Transverse colon (tissue), 4 donors: ENCODE measurements at regions not wholly inside any gene's neighbourhood (a gene's known extent, or its start where the extent isn't known, plus 50 kb on each side); places are given as distances from the start of the nearest gene placed in this dataset.

Experiments
- DNase-seq: peaks from one replicate; pipeline ENCODE4 v3.0.0-alpha.2; 2019
- H3K27ac ChIP-seq, 4 donors: fragments of 200-600 bp; sonication (generic); 2 replicates each; pipeline ENCODE4 v1.5.1; 2016 to 2018; ENCODE audit warnings: inconsistent platforms in 4 of 4
- H3K27me3 ChIP-seq: fragments of 200-600 bp; sonication (generic); 2 replicates; pipeline ENCODE4 v1.5.1; 2017; ENCODE audit warnings: inconsistent platforms
- H3K36me3 ChIP-seq, 4 donors: fragments of 200-600 bp; sonication (generic); 2 replicates each; pipeline ENCODE4 v1.5.1; 2017 to 2019; ENCODE audit warnings: inconsistent platforms in 4 of 4
- H3K4me1 ChIP-seq, 4 donors: fragments of 200-600 bp; sonication (generic); 2 replicates each; pipeline ENCODE4 v1.5.1; 2017 to 2020; ENCODE audit warnings: inconsistent platforms in 4 of 4
- H3K4me3 ChIP-seq, 4 donors: fragments of 200-600 bp; sonication (generic); 1 replicate in 1 of 4; 2 replicates in 3 of 4; pipeline versions ENCODE4 v1.5.1 to v1.6.1; 2017 to 2019; ENCODE audit warnings: inconsistent platforms in 4 of 4
- H3K9me3 ChIP-seq, 2 donors: fragments of 200-600 bp; sonication (generic); 2 replicates each; pipeline ENCODE4 v1.5.1; 2017 to 2019; ENCODE audit warnings: inconsistent platforms in 2 of 2
- EP300 ChIP-seq: sonication (generic); formaldehyde crosslinking; IDR thresholded peaks from one replicate; pipeline ENCODE4 v1.6.1; 2017; ENCODE audit warnings: antibody characterized with exemption, low read depth
- POLR2A ChIP-seq: fragments of 450-650 bp; IDR thresholded peaks from one replicate; pipeline ENCODE4 v1.6.1; 2016; ENCODE audit warnings: antibody characterized with exemption, mild to moderate bottlenecking, moderate library complexity
- POLR2AphosphoS5 ChIP-seq, 3 donors: sonication (generic); formaldehyde crosslinking; IDR thresholded peaks; one replicate each; pipeline ENCODE4 v1.6.1; 2016; ENCODE audit warnings: antibody characterized with exemption in 3 of 3
- WGBS, 2 donors: methylation state at CpG; one replicate each; pipeline ENCODE4 v1.1.5; 2018; ENCODE audit warnings: low coverage in 1 of 2; 5-methylcytosine and 5-hydroxymethylcytosine counted together
- in situ Hi-C, 4 donors: fragments of 200-750 bp; cut with MboI; loops; one replicate each; pipeline versions ENCODE4 v1.15.0 to v1.15.1; 2017; ENCODE audit warnings: low sequenced_read_pairs in 3 of 4, low pct_ligation_motif_present in 1 of 4, low pct_unique_long_range_greater_than_20kb in 1 of 4
- intact Hi-C: fragments of 100-400 bp; cut with DNase I; formaldehyde crosslinking; loops from one replicate; pipeline ENCODE4 v1.15.1; 2023; ENCODE audit warnings: low total_unique reads
- TF ChIP-seq, protein P1 (sequence below), 5 experiments: fragments of 200-600 bp in 3 of 5; fragments of 450-650 bp in 2 of 5; sonication (generic) in 3 of 5; IDR thresholded peaks; 1 replicate in 2 of 5; 2 replicates in 3 of 5; pipeline ENCODE4 v1.5.1; 2016 to 2017; ENCODE audit warnings: antibody characterized with exemption in 5 of 5, inconsistent platforms in 3 of 5, mild to moderate bottlenecking in 2 of 5, moderate library complexity in 1 of 5

DNA sequence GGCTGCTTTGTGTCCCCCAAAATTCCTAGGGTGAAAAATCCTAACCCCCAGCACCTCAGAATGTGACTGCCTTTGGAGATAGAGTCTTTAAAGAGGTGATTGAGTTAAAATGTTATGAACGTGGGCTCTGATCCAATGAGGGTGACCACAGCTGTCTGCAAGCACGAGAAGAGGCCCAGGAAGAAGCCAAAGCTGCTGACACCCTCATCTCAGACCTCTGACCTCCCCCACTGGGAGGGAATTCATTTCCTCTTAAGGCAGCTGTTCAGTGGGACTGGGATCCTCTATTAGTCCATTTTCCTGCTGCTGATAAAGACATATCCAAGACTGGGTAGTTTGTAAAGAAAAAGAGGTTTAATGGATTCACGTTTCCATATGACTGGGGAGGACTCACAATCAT lies 544.4 kb downstream of the DCDC2C start:
- Histone ChIP-seq H3K27me3 (no peaks in the 10 kb centered on the region), H3K9me3 (no peaks in the 10 kb centered on the region), H3K4me3 (no peak overlapping the region), H3K27ac (no peak overlapping the region), H3K4me1 (no peaks in the 10 kb centered on the region), H3K36me3 (no peaks in the 10 kb centered on the region)
- no peak for TF ChIP-seq POLR2A
- TF ChIP-seq, protein P1, sequence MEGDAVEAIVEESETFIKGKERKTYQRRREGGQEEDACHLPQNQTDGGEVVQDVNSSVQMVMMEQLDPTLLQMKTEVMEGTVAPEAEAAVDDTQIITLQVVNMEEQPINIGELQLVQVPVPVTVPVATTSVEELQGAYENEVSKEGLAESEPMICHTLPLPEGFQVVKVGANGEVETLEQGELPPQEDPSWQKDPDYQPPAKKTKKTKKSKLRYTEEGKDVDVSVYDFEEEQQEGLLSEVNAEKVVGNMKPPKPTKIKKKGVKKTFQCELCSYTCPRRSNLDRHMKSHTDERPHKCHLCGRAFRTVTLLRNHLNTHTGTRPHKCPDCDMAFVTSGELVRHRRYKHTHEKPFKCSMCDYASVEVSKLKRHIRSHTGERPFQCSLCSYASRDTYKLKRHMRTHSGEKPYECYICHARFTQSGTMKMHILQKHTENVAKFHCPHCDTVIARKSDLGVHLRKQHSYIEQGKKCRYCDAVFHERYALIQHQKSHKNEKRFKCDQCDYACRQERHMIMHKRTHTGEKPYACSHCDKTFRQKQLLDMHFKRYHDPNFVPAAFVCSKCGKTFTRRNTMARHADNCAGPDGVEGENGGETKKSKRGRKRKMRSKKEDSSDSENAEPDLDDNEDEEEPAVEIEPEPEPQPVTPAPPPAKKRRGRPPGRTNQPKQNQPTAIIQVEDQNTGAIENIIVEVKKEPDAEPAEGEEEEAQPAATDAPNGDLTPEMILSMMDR (IDR thresholded peaks at IDR 0.05): no peak
- no peak for TF ChIP-seq EP300
- in situ Hi-C loops: no loop called here
- DNase-seq: no peak
- 30 to 44% methylated on average over 3 of the region's 3 CpGs for WGBS, 2 donors
- intact Hi-C loops: no loop called here

DNA sequence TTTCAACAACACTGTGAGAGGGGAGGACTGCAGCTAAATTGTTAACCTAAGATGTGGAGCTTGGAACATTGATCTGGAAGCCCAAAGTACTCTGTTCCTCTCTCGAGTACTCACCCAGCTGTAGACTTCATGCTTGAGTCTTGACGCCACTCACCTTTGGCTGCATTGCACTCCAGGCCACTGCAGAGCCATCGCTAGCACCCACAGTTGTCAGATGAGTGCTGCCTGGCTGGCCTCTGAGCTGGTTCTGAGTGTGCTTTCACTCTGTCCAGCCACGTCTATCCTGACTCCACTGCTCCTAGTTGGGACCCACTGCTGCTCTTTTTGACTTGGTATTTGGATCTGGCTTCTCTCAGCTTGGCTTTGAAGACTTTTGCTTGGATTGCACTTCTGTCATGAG lies 552.1 kb downstream of the DCDC2C start:
- WGBS, 2 donors: 70% methylated on average over 4 of the region's 4 CpGs; no CpG with 5 or more reads in 1 of the 2 donors
- in situ Hi-C loops: no loop called here
- intact Hi-C loops: no loop called here

DNA sequence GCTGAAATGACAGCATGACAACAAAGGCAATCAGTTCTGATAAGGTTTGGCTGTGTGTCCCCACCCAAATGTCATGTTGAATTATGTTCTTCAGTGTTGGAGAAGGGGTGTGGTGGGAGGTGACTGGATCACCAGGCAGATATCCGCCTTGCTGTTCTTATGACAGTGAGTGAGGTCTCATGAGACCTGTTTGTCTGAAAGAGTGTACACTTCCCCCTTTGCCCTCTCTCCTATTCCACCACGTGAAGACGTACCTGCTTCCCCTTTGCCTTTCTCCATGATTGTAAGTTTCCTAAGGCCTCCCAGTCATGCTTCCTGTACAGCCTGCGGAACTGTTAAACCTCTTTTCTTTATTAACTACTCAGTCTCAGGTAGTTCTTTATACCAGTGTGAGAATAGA lies 553.0 kb downstream of the DCDC2C start:
- no peak overlapping the region for H3K4me3 ChIP-seq
- H3K36me3 ChIP-seq: no peaks in the 10 kb centered on the region
- WGBS, 2 donors: 47 to 68% methylated on average over 4 of the region's 4 CpGs
- H3K9me3 ChIP-seq: no peaks in the 10 kb centered on the region
- no peak overlapping the region for H3K27ac ChIP-seq
- TF ChIP-seq POLR2AphosphoS5 (IDR thresholded peaks at IDR 0.05): no peak
- no peak for TF ChIP-seq POLR2A
- TF ChIP-seq EP300: no peak
- TF ChIP-seq, protein P1 (IDR thresholded peaks at IDR 0.05): no peak
- no peaks in the 10 kb centered on the region for H3K27me3 ChIP-seq
- intact Hi-C loops: no loop called here
- in situ Hi-C loops: no loop called here
- no peak for DNase-seq
- H3K4me1 ChIP-seq: no peaks in the 10 kb centered on the region

More for the DNA sequence above, 552.1 kb downstream of the DCDC2C start:
- H3K9me3 ChIP-seq: no peaks in the 10 kb centered on the region
- DNase-seq: no peak
- no peaks in the 10 kb centered on the region for H3K36me3 ChIP-seq
- TF ChIP-seq EP300: no peak
- TF ChIP-seq POLR2A: no peak
- TF ChIP-seq POLR2AphosphoS5 (IDR thresholded peaks at IDR 0.05): no peak
- TF ChIP-seq, protein P1 (IDR thresholded peaks at IDR 0.05): no peak
- no peak overlapping the region for H3K4me3 ChIP-seq
- no peaks in the 10 kb centered on the region for H3K4me1 ChIP-seq
- H3K27ac ChIP-seq: no peak overlapping the region
- H3K27me3 ChIP-seq: no peaks in the 10 kb centered on the region

DNA sequence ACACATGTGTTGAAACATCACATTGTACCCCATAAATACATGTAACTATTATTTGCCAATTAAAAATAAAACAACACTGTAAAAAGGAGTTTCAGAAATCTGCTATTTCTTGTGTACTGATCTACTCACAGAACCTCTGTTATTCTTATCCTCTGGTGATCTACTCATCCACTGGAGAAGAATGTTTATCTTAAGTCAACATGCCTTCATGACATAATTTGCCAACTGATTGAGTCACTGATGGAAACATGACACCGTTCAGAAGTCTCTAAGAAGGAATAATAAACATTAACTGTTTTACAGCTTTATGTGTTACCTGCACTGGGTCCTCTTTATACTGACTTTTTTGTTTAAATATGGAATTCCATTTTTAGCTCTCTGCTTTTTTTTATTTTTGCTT lies 555.2 kb downstream of the DCDC2C start:
- Histone ChIP-seq H3K9me3 (no peaks in the 10 kb centered on the region), H3K27me3 (no peaks in the 10 kb centered on the region), H3K36me3 (no peaks in the 10 kb centered on the region), H3K4me1 (no peaks in the 10 kb centered on the region), H3K27ac (no peak overlapping the region), H3K4me3 (no peak overlapping the region)
- TF ChIP-seq EP300 (no peak), POLR2A (no peak), POLR2AphosphoS5 (IDR thresholded peaks at IDR 0.05) (no peak)
- TF ChIP-seq, protein P1 (IDR thresholded peaks at IDR 0.05): no peak
- intact Hi-C loops: no loop called here
- WGBS, 2 donors: 12 to 50% methylated on average over 1 of the region's 1 CpG
- DNase-seq: no peak
- in situ Hi-C loops: no loop called here
